Loucy (cell line): ENCODE measurements at regions not wholly inside any gene's neighbourhood (a gene's known extent, or its start where the extent isn't known, plus 50 kb on each side); places are given as distances from the start of the nearest gene placed in this dataset.
"Not testable (repeated sequence)": the region's sequence is repeated elsewhere in the genome, so short reads cannot be mapped to it uniquely, and the experiment has no call there.

Source experiments
- H2AFZ ChIP-seq: fragments of 200-600 bp; sonication (generic); 2 replicates; pipeline ENCODE4 v1.6.0; 2016; ENCODE audit warnings: antibody characterized with exemption, mild to moderate bottlenecking, low read length, moderate library complexity
- H3F3A ChIP-seq: fragments of 200-600 bp; 2 replicates; pipeline ENCODE4 v1.6.0; 2016; ENCODE audit warnings: antibody characterized with exemption, low read depth, mild to moderate bottlenecking
- H3K27me3 ChIP-seq: fragments of 200-600 bp; sonication (generic); 2 replicates; pipeline ENCODE4 v1.6.1; 2014; ENCODE audit warnings: low read length, mild to moderate bottlenecking; ENCODE audit not compliant: insufficient read depth, poor library complexity, severe bottlenecking
- H3K36me3 ChIP-seq: fragments of 200-600 bp; sonication (generic); 2 replicates; pipeline ENCODE4 v1.6.1; 2016; ENCODE audit warnings: low read length; ENCODE audit not compliant: insufficient read depth
- H3K4me1 ChIP-seq: fragments of 200-600 bp; sonication (generic); 2 replicates; pipeline ENCODE4 v1.5.1; 2014; ENCODE audit warnings: low read length, mild to moderate bottlenecking; ENCODE audit not compliant: insufficient read depth, poor library complexity, severe bottlenecking
- H3K4me2 ChIP-seq: fragments of 200-600 bp; sonication (generic); 2 replicates; pipeline ENCODE4 v1.6.0; 2014; ENCODE audit warnings: antibody characterized with exemption, low read length, low read depth, mild to moderate bottlenecking; ENCODE audit not compliant: poor library complexity, severe bottlenecking
- H3K4me3 ChIP-seq: fragments of 200-600 bp; sonication (generic); 2 replicates; pipeline ENCODE4 v1.5.1; 2014; ENCODE audit warnings: low read length, mild to moderate bottlenecking, mixed read lengths; ENCODE audit not compliant: poor library complexity, severe bottlenecking
- H3K79me2 ChIP-seq: fragments of 200-600 bp; sonication (generic); 2 replicates; pipeline ENCODE4 v1.6.1; 2014; ENCODE audit warnings: low read length; ENCODE audit not compliant: insufficient read depth
- H3K9ac ChIP-seq: fragments of 200-600 bp; sonication (generic); 2 replicates; pipeline ENCODE4 v1.6.0; 2014; ENCODE audit warnings: mild to moderate bottlenecking, low read depth, low read length, moderate library complexity; ENCODE audit not compliant: poor library complexity, severe bottlenecking
- H3K9me2 ChIP-seq: fragments of 200-600 bp; sonication (generic); replicated peaks from 2 replicates; pipeline ENCODE4 v1.6.1; 2016; ENCODE audit warnings: low read depth, low read length, mixed read lengths
- H3K9me3 ChIP-seq: fragments of 200-600 bp; sonication (generic); 2 replicates; pipeline ENCODE4 v1.6.1; 2014; ENCODE audit warnings: mild to moderate bottlenecking, antibody characterized with exemption, low read length, low read depth; ENCODE audit not compliant: insufficient read depth
- H4K20me1 ChIP-seq: fragments of 200-600 bp; sonication (generic); 2 replicates; pipeline ENCODE4 v1.6.0; 2014; ENCODE audit warnings: antibody characterized with exemption, low read length, mild to moderate bottlenecking; ENCODE audit not compliant: insufficient read depth, poor library complexity, severe bottlenecking
- EZH2phosphoT487 ChIP-seq: fragments of 200-600 bp; IDR thresholded peaks from 2 replicates; pipeline ENCODE4 v1.6.1; 2018; ENCODE audit warnings: antibody characterized with exemption, mild to moderate bottlenecking, moderate library complexity, borderline replicate concordance
- TF ChIP-seq, protein P1 (sequence below): fragments of 200-600 bp; sonication (generic); conservative IDR thresholded peaks from 2 replicates; pipeline ENCODE4 v1.5.1; 2014; ENCODE audit warnings: mild to moderate bottlenecking, antibody characterized with exemption, low read length

DNA sequence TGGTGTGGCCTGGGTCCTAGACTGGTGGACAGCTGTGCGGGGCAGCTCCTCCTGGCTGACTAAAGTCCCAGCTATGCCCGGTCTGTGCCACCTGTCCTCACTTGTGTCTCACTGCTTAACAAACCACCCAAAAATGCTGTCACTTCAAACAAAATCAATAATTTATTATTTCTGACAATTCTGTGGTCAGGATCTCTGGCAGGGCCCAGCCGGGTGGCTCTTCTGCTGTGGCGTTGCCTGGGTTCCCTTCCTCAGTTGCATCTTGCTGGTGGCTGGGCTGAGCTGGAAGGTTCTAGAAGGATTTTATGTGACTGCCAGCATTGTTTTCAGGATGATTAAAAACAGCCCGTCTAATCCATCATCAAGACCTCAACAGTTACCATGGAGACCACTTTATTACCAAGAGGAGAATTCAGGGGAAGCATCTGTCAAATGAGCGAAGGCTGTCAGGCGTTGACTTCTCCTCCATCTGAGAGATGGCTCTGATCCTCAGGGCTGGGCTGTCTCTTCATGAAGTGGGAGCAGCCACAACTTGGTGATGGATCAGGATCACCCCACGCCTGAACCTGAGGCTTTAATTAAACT is 280.6 kb upstream of the SFSWAP start:
- no peaks in the 10 kb centered on the region for H3F3A ChIP-seq
- no peaks in the 10 kb centered on the region for H4K20me1 ChIP-seq
- H3K4me2 ChIP-seq: no peak overlapping the region
- no peak overlapping the region for H3K4me3 ChIP-seq
- no peaks in the 10 kb centered on the region for H3K9me3 ChIP-seq
- H3K4me1 ChIP-seq: no peaks in the 10 kb centered on the region
- TF ChIP-seq EZH2phosphoT487: no peak
- TF ChIP-seq, protein P1, sequence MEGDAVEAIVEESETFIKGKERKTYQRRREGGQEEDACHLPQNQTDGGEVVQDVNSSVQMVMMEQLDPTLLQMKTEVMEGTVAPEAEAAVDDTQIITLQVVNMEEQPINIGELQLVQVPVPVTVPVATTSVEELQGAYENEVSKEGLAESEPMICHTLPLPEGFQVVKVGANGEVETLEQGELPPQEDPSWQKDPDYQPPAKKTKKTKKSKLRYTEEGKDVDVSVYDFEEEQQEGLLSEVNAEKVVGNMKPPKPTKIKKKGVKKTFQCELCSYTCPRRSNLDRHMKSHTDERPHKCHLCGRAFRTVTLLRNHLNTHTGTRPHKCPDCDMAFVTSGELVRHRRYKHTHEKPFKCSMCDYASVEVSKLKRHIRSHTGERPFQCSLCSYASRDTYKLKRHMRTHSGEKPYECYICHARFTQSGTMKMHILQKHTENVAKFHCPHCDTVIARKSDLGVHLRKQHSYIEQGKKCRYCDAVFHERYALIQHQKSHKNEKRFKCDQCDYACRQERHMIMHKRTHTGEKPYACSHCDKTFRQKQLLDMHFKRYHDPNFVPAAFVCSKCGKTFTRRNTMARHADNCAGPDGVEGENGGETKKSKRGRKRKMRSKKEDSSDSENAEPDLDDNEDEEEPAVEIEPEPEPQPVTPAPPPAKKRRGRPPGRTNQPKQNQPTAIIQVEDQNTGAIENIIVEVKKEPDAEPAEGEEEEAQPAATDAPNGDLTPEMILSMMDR: no peak
- H3K9me2 ChIP-seq: no peaks in the 10 kb centered on the region
- H3K27me3 ChIP-seq: no peaks in the 10 kb centered on the region
- H2AFZ ChIP-seq: no peak overlapping the region
- no peak overlapping the region for H3K9ac ChIP-seq
- H3K79me2 ChIP-seq: no peaks in the 10 kb centered on the region
- H3K36me3 ChIP-seq: no peaks in the 10 kb centered on the region

GRCh38 chr12:131431126-131431655 is 279.7 kb upstream of the SFSWAP start:
- not testable (repeated sequence) for H3K9me3 ChIP-seq, H3K9me2 ChIP-seq, H3K79me2 ChIP-seq, H3K36me3 ChIP-seq, H4K20me1 ChIP-seq, H3F3A ChIP-seq, H3K4me2 ChIP-seq, H3K4me3 ChIP-seq, H2AFZ ChIP-seq, H3K4me1 ChIP-seq, H3K27me3 ChIP-seq, H3K9ac ChIP-seq

- Histone ChIP-seq H3K27me3 (no peaks in the 10 kb centered on the region), H3K4me1 (no peaks in the 10 kb centered on the region), H3K79me2 (no peaks in the 10 kb centered on the region), H3K9ac (no peak overlapping the region), H2AFZ (no peak overlapping the region), H3K4me3 (no peak overlapping the region), H4K20me1 (no peaks in the 10 kb centered on the region), H3K4me2 (no peak overlapping the region), H3K9me3 (no peaks in the 10 kb centered on the region), H3K36me3 (no peaks in the 10 kb centered on the region), H3F3A (no peaks in the 10 kb centered on the region), H3K9me2 (no peaks in the 10 kb centered on the region)
- TF ChIP-seq, protein P1: no peak
- TF ChIP-seq EZH2phosphoT487: no peak
These were observed 278.2 kb upstream of the SFSWAP start for GRCh38 chr12:131432532-131433260.
